ENCODE measurements at regions not wholly inside any gene's neighbourhood (a gene's known extent, or its start where the extent isn't known, plus 50 kb on each side); places are given as distances from the start of the nearest gene placed in this dataset.

- peaks cover 27% of the 10 kb centered on the region for H3K27me3 Mint-ChIP-seq
- no peak overlapping the region for H3K9ac ChIP-seq (ENCODE audit: low read length)
- ATAC-seq (ENCODE audit: low read depth) = no peak
Observed at GRCh38 chr15:52866698-52867097, 76.6 kb upstream of the ONECUT1 start.

DNA sequence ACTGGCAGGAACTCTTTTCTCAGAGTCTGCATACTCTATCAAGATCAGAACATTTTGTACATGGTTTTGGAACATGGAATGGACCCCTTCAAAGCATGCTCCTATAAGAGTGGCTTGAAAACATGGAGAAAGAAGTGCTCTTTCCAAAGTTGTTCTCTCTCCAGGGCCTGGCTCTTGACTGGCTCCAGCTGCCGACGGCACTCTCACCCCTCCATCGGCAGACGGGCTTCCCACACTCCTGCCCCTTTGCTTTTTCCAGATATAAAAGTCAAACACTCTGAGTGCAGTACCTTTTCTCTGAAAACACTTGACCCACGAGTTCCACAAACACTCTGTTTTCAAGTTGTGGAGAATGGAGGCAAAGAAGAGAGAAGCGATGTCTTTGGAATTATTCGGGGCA lies 72.5 kb upstream of the ONECUT1 start:
- Histone ChIP-seq H3K9me3 (ENCODE audit: control extremely low read depth in 1 of 3, control insufficient read depth in 2 of 3, insufficient read depth in 1 of 3, low read length in 2 of 3) (peaks cover 0 to 3% (median 0%) of the 10 kb centered on the region in 3 donors), H3K9ac (ENCODE audit: low read length) (no peak overlapping the region), H3K4me1 (ENCODE audit: control insufficient read depth in 2 of 2, insufficient read depth in 2 of 2, low read length in 2 of 2) (no peaks in the 10 kb centered on the region), H3K36me3 (replicated peaks in 1 of 2; ENCODE audit: control extremely low read depth in 1 of 2, control insufficient read depth in 1 of 2, extremely low read depth in 1 of 2, insufficient read depth in 2 of 2, low read length in 1 of 2) (no peaks in the 10 kb centered on the region), H3K79me2 (ENCODE audit: control insufficient read depth, insufficient read depth, low read length) (no peaks in the 10 kb centered on the region), H2AFZ (ENCODE audit: insufficient read depth, low read depth, low read length, poor library complexity, severe bottlenecking) (no peak overlapping the region), H3K27ac (ENCODE audit: low read length in 2 of 2) (no peak overlapping the region), H3K27me3 (replicated peaks in 1 of 4; ENCODE audit: control extremely low read depth in 1 of 4, control insufficient read depth in 3 of 4, insufficient read depth in 4 of 4, low read length in 3 of 4) (peaks cover 0 to 9% (median 5%) of the 10 kb centered on the region in 4 experiments), H4K20me1 (ENCODE audit: control insufficient read depth, insufficient read depth, low read length, poor library complexity, severe bottlenecking) (no peaks in the 10 kb centered on the region), H3K4me3 (ENCODE audit: control extremely low read depth in 1 of 5, extremely low read depth in 1 of 5, insufficient read depth in 1 of 5, low read depth in 2 of 5, low read length in 4 of 5) (no peak overlapping the region), H3K4me2 (replicated peaks; ENCODE audit: low read depth, low read length, poor library complexity, severe bottlenecking) (no peak overlapping the region)
- intact Hi-C loops (cut with micrococcal nuclease) = no loop called here
- H3K9me3 Mint-ChIP-seq (ENCODE audit: insufficient read depth) = peaks cover 3% of the 10 kb centered on the region
- ATAC-seq (ENCODE audit: low read depth) = no peak
- no peak overlapping the region for H3K4me3 Mint-ChIP-seq
- CTCF ChIA-PET = no interaction called here
- peaks cover 12% of the 10 kb centered on the region for H3K27me3 Mint-ChIP-seq
- DNase-seq = no peak
- no peak overlapping the region for H3K27ac Mint-ChIP-seq
- POLR2A ChIA-PET = no interaction called here
- 88% methylated on average over 6 of the region's 7 CpGs for WGBS (ENCODE audit: insufficient coverage)
- TF ChIP-seq EZH2 (IDR thresholded peaks at IDR 0.05; ENCODE audit: borderline replicate concordance, insufficient read depth, low read depth, low read length, poor library complexity, severe bottlenecking) (no peak), CTCF (IDR thresholded peaks at IDR 0.05) (no peak)
- no peaks in the 10 kb centered on the region for H3K4me1 Mint-ChIP-seq

More at GRCh38 chr15:52866698-52867097, 76.6 kb upstream of the ONECUT1 start:
- Histone ChIP-seq H3K27me3 (replicated peaks in 1 of 4; ENCODE audit: control extremely low read depth in 1 of 4, control insufficient read depth in 3 of 4, insufficient read depth in 4 of 4, low read length in 3 of 4) (peaks cover 0 to 3% (median 0%) of the 10 kb centered on the region in 4 experiments), H3K4me1 (ENCODE audit: control insufficient read depth in 2 of 2, insufficient read depth in 2 of 2, low read length in 2 of 2) (no peaks in the 10 kb centered on the region), H3K79me2 (ENCODE audit: control insufficient read depth, insufficient read depth, low read length) (no peaks in the 10 kb centered on the region), H3K36me3 (replicated peaks in 1 of 2; ENCODE audit: control extremely low read depth in 1 of 2, control insufficient read depth in 1 of 2, extremely low read depth in 1 of 2, insufficient read depth in 2 of 2, low read length in 1 of 2) (no peaks in the 10 kb centered on the region), H3K4me2 (replicated peaks; ENCODE audit: low read depth, low read length, poor library complexity, severe bottlenecking) (no peak overlapping the region), H3K27ac (ENCODE audit: low read length in 2 of 2) (no peak overlapping the region), H2AFZ (ENCODE audit: insufficient read depth, low read depth, low read length, poor library complexity, severe bottlenecking) (no peak overlapping the region), H3K4me3 (ENCODE audit: control extremely low read depth in 1 of 5, extremely low read depth in 1 of 5, insufficient read depth in 1 of 5, low read depth in 2 of 5, low read length in 4 of 5) (no peak overlapping the region), H3K9me3 (ENCODE audit: control extremely low read depth in 1 of 3, control insufficient read depth in 2 of 3, insufficient read depth in 1 of 3, low read length in 2 of 3) (peaks cover 0 to 3% (median 0%) of the 10 kb centered on the region in 3 donors), H4K20me1 (ENCODE audit: control insufficient read depth, insufficient read depth, low read length, poor library complexity, severe bottlenecking) (no peaks in the 10 kb centered on the region)
- ChIA-PET POLR2A (no interaction called here), CTCF (no interaction called here)
- intact Hi-C loops (cut with micrococcal nuclease) = no loop called here
- no peak overlapping the region for H3K27ac Mint-ChIP-seq
- peaks cover 6% of the 10 kb centered on the region for H3K9me3 Mint-ChIP-seq (ENCODE audit: insufficient read depth)
- H3K4me1 Mint-ChIP-seq = no peaks in the 10 kb centered on the region
- TF ChIP-seq CTCF (IDR thresholded peaks at IDR 0.05) = no peak
- no peak for TF ChIP-seq EZH2 (IDR thresholded peaks at IDR 0.05; ENCODE audit: borderline replicate concordance, insufficient read depth, low read depth, low read length, poor library complexity, severe bottlenecking)
- WGBS (ENCODE audit: insufficient coverage) = 85% methylated on average over 5 of the region's 5 CpGs
- no peak overlapping the region for H3K4me3 Mint-ChIP-seq
- DNase-seq = no peak

Measured in B cell (primary cell).